ENCODE measurements at regions not wholly inside any gene's neighbourhood (a gene's known extent, or its start where the extent isn't known, plus 50 kb on each side); places are given as distances from the start of the nearest gene placed in this dataset.

GRCh38 chr9:81372628-81373191 lies 316.6 kb downstream of the TLE1 start:
- Histone ChIP-seq H3K4me2 (ENCODE audit: low read depth, low read length) (no peak overlapping the region), H3K9me2 (replicated peaks; ENCODE audit: insufficient read depth, low read length) (no peaks in the 10 kb centered on the region), H4K20me1 (ENCODE audit: insufficient read depth, low read length) (no peaks in the 10 kb centered on the region; the same call in 1 of the 2 replicates), H3K9me3 (replicated peaks; ENCODE audit: insufficient read depth, low read length) (no peaks in the 10 kb centered on the region), H2AFZ (ENCODE audit: low read length) (no peak overlapping the region), H3K4me1 (ENCODE audit: low read length) (0 out of 2 replicates have a peak, but pooled peaks cover 6% of the 10 kb centered on the region), H3K36me3 (replicated peaks; ENCODE audit: insufficient read depth, low read length) (no peaks in the 10 kb centered on the region), H3K27ac (ENCODE audit: low read length) (no peak overlapping the region), H3K79me2 (ENCODE audit: low read length) (no peaks in the 10 kb centered on the region), H3F3A (ENCODE audit: insufficient read depth, low read length) (no peaks in the 10 kb centered on the region), H3K4me3 (ENCODE audit: low read length) (no peak overlapping the region), H3K27me3 (replicated peaks; ENCODE audit: insufficient read depth, low read length) (no peaks in the 10 kb centered on the region), H3K9ac (ENCODE audit: low read length) (no peak overlapping the region)
- no peak for TF ChIP-seq EZH2 (optimal IDR thresholded peaks at IDR 0.05; ENCODE audit: low read depth, low read length)
- TF ChIP-seq CTCF (IDR thresholded peaks at IDR 0.05; ENCODE audit: low read length), result no peak
- DNase-seq, result no peak

- no peaks in the 10 kb centered on the region for H3K27me3 ChIP-seq (replicated peaks; ENCODE audit: insufficient read depth, low read length)
- DNase-seq, result no peak
- H4K20me1 ChIP-seq (ENCODE audit: insufficient read depth, low read length), result no peaks in the 10 kb centered on the region; the same call in 1 of the 2 replicates
- H3K36me3 ChIP-seq (replicated peaks; ENCODE audit: insufficient read depth, low read length), result no peaks in the 10 kb centered on the region
- TF ChIP-seq EZH2phosphoT487 (IDR thresholded peaks at IDR 0.05; ENCODE audit: low read length), result no peak
- no peak for TF ChIP-seq EZH2 (optimal IDR thresholded peaks at IDR 0.05; ENCODE audit: low read depth, low read length)
- TF ChIP-seq CTCF (IDR thresholded peaks at IDR 0.05; ENCODE audit: low read length), result no peak
- H2AFZ ChIP-seq (ENCODE audit: low read length), result no peak overlapping the region
- no peaks in the 10 kb centered on the region for H3K9me2 ChIP-seq (replicated peaks; ENCODE audit: insufficient read depth, low read length)
- no peak overlapping the region for H3K27ac ChIP-seq (ENCODE audit: low read length)
- no peaks in the 10 kb centered on the region for H3K9me3 ChIP-seq (replicated peaks; ENCODE audit: insufficient read depth, low read length)
- no peak overlapping the region for H3K4me2 ChIP-seq (ENCODE audit: low read depth, low read length)
- H3F3A ChIP-seq (ENCODE audit: insufficient read depth, low read length), result no peaks in the 10 kb centered on the region
- H3K4me1 ChIP-seq (ENCODE audit: low read length), result 0 out of 2 replicates have a peak, but pooled peaks cover 6% of the 10 kb centered on the region
- no peaks in the 10 kb centered on the region for H3K79me2 ChIP-seq (ENCODE audit: low read length)
- no peak overlapping the region for H3K9ac ChIP-seq (ENCODE audit: low read length)
- H3K4me3 ChIP-seq (ENCODE audit: low read length), result no peak overlapping the region
Observed at GRCh38 chr9:81371824-81372223, 317.5 kb downstream of the TLE1 start.

GRCh38 chr9:81370650-81371049 lies 318.7 kb downstream of the TLE1 start:
- DNase-seq, result no peak
- Histone ChIP-seq H3K9me2 (replicated peaks; ENCODE audit: insufficient read depth, low read length) (no peaks in the 10 kb centered on the region), H3K4me1 (ENCODE audit: low read length) (0 out of 2 replicates have a peak, but pooled peaks cover 6% of the 10 kb centered on the region), H3K4me2 (ENCODE audit: low read depth, low read length) (no peak overlapping the region), H3K4me3 (ENCODE audit: low read length) (no peak overlapping the region), H3K27ac (ENCODE audit: low read length) (no peak overlapping the region), H3F3A (ENCODE audit: insufficient read depth, low read length) (no peaks in the 10 kb centered on the region), H3K9me3 (replicated peaks; ENCODE audit: insufficient read depth, low read length) (no peaks in the 10 kb centered on the region), H3K27me3 (replicated peaks; ENCODE audit: insufficient read depth, low read length) (no peaks in the 10 kb centered on the region), H3K79me2 (ENCODE audit: low read length) (no peaks in the 10 kb centered on the region), H3K36me3 (replicated peaks; ENCODE audit: insufficient read depth, low read length) (no peaks in the 10 kb centered on the region), H3K9ac (ENCODE audit: low read length) (no peak overlapping the region), H4K20me1 (ENCODE audit: insufficient read depth, low read length) (no peaks in the 10 kb centered on the region; the same call in 1 of the 2 replicates), H2AFZ (ENCODE audit: low read length) (no peak overlapping the region)
- TF ChIP-seq EZH2phosphoT487 (IDR thresholded peaks at IDR 0.05; ENCODE audit: low read length) (no peak), EZH2 (optimal IDR thresholded peaks at IDR 0.05; ENCODE audit: low read depth, low read length) (no peak), CTCF (IDR thresholded peaks at IDR 0.05; ENCODE audit: low read length) (no peak)
